LNCaP clone FGC (cell line): ENCODE measurements at regions not wholly inside any gene's neighbourhood (a gene's known extent, or its start where the extent isn't known, plus 50 kb on each side); places are given as distances from the start of the nearest gene placed in this dataset.

Experiments used
- DNase-seq: peaks from one replicate; pipeline ENCODE4 v3.0.0-alpha.2; 2011; ENCODE audit warnings: low read depth
- H3K4me3 ChIP-seq: 2 replicates; pipeline ENCODE4 v1.5.1; 2011; ENCODE audit warnings: mild to moderate bottlenecking, low read depth, low read length, control low read depth
- TF ChIP-seq, protein P1 (sequence below): IDR thresholded peaks from 2 replicates; pipeline ENCODE4 v1.5.1; 2012; ENCODE audit warnings: mild to moderate bottlenecking; ENCODE audit not compliant: control insufficient read depth, insufficient read depth; ENCODE audit errors: extremely low read depth

DNA sequence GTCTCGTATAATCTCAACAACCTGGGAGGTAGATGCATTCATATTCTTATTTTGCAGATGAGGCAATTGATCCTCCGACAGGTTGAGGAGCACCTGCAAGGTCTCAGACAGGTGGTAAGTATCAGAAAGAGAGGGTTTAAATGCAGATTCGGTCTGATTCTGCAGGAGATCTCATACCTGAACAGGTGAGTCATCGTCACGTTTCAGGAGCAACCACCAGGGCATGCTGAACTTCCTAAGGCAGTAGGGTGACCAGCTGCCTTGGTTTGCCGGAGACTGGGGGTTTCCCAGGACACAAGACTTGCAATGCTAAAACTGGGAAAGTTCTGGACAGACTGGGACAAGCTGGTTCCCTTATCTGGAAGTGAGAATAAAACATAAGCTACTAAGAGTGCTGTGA lies 68.8 kb upstream of the TSHZ3 start:
- TF ChIP-seq, protein P1, sequence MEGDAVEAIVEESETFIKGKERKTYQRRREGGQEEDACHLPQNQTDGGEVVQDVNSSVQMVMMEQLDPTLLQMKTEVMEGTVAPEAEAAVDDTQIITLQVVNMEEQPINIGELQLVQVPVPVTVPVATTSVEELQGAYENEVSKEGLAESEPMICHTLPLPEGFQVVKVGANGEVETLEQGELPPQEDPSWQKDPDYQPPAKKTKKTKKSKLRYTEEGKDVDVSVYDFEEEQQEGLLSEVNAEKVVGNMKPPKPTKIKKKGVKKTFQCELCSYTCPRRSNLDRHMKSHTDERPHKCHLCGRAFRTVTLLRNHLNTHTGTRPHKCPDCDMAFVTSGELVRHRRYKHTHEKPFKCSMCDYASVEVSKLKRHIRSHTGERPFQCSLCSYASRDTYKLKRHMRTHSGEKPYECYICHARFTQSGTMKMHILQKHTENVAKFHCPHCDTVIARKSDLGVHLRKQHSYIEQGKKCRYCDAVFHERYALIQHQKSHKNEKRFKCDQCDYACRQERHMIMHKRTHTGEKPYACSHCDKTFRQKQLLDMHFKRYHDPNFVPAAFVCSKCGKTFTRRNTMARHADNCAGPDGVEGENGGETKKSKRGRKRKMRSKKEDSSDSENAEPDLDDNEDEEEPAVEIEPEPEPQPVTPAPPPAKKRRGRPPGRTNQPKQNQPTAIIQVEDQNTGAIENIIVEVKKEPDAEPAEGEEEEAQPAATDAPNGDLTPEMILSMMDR: no peak
- DNase-seq: no peak
- H3K4me3 ChIP-seq: no peak overlapping the region

GRCh38 chr19:31418692-31419430 lies 69.6 kb upstream of the TSHZ3 start:
- TF ChIP-seq, protein P1: no peak
- H3K4me3 ChIP-seq: no peak overlapping the region
- DNase-seq: no peak

DNA sequence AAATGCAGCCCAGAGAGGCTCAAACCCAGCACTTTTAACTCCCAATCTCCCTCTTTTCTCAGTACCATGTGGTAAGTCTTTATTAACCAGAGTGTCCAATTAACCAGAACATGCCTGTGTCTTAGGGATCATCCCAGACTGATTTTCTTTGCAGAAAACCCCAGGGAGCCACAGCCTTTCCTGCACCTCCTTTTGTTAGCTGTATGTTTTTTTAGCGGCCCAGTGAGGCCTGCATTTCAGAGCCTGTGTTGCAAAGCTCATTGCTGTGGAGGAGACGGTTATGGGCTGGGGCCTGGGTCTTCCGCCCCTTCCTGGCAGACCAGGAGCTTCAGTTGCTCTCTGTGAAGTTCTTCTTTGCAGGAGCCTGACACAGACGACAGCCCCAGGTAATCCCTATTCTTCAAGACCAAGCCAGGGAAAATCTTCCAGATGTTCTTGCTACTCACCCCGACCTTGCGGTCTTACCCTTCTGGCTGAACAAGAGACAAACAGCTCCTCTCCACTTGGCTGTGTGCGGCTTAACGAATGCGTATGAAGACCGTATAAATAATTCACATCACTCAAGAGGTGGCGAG lies 70.7 kb upstream of the TSHZ3 start:
- no peak overlapping the region for H3K4me3 ChIP-seq
- TF ChIP-seq, protein P1: no peak
- no peak for DNase-seq

DNA sequence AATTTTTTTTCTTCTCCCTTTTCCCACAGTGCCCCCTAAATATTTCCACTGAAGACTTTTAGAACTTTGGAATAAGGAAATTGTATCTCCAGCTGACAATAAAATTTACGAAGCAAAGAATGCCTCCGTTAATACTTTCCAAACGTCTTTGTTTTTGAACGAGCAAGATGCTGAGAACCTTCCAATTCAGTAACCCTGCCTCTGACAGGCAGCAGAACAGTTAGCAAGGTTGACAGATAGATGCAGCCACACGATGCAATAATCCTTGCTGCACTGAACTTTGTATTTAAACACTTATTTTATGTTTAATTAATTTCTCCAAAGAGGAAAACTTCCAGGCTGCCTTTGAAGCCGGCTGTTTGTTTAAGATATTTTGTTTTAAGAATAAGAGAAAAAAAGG lies 71.8 kb upstream of the TSHZ3 start:
- TF ChIP-seq, protein P1: no peak

GRCh38 chr19:31421856-31422255 lies 72.6 kb upstream of the TSHZ3 start:
- no peak for DNase-seq
- H3K4me3 ChIP-seq: no peak overlapping the region
- TF ChIP-seq, protein P1: no peak

More for the DNA sequence above, 71.8 kb upstream of the TSHZ3 start:
- no peak for DNase-seq
- no peak overlapping the region for H3K4me3 ChIP-seq

DNA sequence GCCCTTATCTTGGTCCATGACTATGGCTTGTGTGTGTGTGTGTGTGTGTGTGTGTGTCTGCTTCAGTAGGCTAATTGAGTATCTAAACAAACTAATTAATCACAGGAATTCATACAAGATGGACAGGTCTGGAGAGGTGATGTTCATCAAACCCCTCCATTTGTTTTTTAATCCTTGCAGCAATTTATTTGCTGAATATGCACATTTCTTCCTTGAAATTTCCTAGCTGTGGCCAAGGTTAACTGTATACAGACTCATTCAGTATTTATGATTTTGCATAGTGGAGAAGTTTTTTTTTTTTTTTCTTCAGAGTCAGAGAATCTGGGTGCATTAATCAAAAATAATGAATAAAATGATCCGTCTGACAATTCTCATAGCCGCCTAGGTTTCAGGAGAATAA lies 74.7 kb upstream of the TSHZ3 start:
- no peak for DNase-seq
- H3K4me3 ChIP-seq: no peak overlapping the region
- TF ChIP-seq, protein P1: no peak
